ENCODE measurements at regions not wholly inside any gene's neighbourhood (a gene's known extent, or its start where the extent isn't known, plus 50 kb on each side); places are given as distances from the start of the nearest gene placed in this dataset.

GRCh38 chr6:142683714-142684141 lies 261.2 kb downstream of the HIVEP2 start:
- DNase-seq, result no peak

DNA sequence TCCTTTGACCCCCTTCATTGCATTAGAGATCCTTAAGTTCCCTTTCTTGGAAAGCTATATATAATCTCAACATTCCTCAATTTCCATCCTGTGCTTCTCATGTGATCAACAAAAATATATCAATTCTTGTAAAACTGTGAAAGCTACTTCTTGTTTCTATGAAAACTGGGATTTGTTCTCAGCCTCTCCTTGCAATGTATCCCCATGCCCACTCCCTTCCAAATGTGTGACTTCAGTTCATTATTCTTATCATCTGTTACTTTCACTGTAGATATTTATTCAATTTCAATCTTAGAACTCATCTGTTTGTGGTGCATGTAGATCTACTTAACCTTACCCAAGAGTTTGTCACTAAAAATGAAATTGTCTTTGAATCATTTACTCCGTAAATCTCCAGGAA lies 260.6 kb downstream of the HIVEP2 start:
- DNase-seq, result no peak

DNA sequence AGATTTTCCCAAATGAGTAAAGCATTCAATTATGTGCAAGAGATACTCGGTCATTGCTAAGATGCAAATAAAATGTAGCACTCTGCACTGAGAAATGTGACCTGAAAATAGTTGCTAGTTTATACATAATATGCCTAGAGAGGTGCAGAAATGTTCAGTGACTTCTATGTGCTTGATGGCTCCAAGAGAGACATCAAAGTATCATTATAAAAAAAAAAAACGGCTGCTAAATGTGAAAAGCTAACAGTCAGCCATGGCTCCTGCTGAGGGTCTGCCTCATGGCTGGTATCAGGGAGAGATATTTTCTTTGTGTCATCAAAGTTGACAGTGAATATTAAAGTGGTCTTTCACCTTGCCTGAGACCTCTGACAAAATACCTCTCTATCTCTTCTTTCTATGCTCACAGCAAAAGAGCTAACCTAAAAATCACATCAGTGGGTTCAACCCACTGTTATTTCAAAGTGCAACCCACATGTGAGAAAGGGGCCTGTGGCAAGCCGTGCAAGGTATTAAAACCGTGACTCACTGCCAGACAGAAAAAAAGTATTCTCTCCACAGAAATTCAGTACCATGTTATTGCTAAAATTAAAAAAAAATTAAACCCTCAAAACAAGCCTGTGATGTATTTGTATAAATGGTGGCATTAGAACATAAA lies 259.0 kb downstream of the HIVEP2 start:
- DNase-seq, result no peak

DNA sequence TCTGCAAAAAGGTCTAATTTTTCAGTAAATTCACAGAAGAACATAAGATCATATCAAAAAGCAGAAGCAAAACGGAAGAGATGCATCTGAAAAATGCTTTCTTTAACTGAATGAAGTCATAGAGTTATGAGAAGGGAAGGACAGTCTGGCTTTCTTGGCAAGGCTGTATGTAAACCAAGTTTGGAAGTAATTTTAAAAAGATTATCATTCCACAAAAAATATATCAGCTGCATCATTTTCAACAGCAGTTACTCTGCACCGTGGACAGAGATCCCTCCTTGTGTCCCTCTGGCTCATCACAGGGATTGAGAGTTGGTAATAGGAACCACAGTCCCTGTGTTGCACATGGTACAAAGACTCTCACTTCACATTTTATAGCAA lies 258.5 kb downstream of the HIVEP2 start:
- no peak for DNase-seq

DNA sequence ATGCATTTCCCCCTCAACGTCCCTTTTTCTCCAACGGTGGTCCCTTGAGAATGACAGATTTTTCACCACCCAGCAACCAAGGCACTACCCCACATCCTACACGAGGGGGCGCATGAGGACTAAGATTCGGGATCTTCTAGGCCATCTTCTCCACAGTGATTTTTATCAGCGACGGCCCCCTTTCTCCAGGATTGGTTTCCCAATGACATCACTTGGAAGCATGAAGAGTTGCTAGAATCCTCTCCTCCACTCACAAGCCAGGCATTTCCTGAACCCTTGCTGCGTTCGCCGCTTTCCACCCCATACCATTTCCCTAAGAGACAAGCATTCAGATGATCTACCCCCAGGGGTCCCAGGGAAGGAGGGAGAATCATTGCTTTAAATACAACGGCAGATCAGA lies 252.0 kb downstream of the HIVEP2 start:
- DNase-seq, result peak; percentile 60

- DNase-seq, result no peak
Observed at GRCh38 chr6:142693441-142693840, 251.5 kb downstream of the HIVEP2 start.

DNA sequence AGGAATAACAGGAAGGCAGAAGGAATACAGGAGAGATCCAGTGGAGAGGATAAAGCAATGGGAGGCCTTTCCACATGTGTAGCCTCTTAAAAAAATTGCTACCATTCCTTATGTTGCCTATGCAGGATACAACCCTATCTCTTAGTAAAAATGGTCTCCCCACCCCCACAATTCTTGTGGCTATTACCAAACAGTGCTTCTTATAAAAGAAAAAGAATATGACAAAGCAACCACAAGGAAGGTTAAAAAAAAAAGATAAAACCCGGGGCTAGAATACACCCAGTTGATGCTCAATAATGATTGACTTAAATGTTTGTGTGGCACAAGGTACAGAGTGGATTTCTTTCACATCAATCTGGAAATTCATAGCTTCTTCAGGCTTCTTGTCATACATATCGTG lies 250.9 kb downstream of the HIVEP2 start:
- no peak for DNase-seq

- DNase-seq, result no peak
Observed at GRCh38 chr6:142695016-142695415, 250.0 kb downstream of the HIVEP2 start.

DNA sequence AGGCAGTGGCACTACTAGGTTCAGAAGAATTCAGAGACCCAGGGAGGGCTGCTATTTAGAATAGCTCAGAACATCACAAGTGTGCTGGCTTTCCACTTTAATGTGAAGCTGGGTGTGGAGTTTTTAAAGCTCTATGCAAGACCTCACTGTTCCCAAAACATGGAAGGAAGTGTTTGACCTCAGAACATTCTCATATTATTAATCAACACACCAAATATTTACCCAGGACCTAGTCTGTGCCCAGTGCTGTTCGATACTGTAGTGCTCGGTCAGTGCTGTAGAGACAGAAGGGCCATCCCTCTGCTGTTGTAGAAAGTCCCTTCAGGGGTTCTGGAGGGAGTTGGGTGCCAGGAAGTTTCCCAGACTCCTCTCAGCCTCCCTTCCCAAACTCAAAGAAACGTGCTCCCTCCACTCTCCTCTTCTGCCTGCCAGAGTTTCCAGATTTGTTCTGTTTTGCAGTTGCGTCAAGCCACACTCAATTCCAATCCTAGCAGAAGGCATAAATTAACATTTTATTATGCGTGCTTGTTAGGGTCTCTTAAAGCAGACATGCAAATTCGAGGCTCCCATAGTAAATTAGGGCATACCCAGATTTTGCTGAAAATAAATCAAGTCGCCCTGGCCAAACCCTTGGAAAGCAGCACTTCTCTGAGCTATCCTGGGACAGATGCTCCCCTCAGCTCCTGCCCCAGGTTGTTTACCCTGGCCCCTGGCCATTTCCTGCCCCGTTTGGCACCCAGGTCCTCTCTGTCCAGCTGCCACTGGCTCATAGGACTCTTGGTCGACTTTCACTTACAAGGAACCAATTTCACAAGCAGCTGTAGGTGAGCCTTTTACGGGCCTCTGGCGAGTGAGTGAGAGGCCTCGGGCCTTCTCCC lies 248.6 kb downstream of the HIVEP2 start:
- peak; percentile 46 for DNase-seq

GRCh38 chr6:142697001-142697335 lies 248.0 kb downstream of the HIVEP2 start:
- DNase-seq, result no peak

DNA sequence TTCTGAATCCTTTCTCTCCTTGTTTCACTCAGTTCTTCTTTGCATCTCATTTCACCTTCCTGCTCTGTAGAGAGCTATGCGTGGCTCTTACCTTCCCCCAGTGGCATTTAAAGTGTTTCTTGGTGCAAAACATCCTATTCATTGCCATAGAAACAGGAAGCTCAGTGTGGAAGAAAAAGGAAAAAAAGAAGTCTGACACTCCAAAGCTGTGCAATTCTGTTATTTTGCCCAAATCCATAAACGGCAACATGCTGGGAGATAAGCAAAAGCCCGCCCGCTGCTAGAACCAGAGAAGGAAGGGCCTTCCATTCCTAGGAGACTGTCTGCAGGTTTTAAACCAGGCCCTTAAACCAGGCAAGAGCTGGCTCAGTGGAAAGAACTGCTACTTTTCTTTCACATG lies 247.1 kb downstream of the HIVEP2 start:
- DNase-seq, result no peak

DNA sequence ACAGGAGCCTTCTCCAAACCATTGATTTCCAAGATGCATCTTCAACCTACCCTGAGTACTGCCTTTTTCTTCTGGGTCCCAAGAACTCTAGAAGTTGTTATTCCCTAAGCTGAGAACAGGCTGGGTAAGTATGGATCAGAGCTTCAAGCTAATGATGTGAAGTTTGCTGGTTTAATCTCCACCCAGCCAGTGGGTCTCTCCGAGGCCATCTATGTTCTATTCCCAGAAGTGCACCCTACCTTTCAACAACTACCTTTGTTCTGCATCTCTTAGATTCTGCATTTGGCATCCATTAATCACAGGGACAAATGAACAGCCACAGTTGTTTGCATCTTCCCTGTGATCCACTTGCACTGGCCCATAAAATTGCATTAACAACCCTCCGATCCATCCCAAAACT lies 246.2 kb downstream of the HIVEP2 start:
- DNase-seq, result no peak

GRCh38 chr6:142699391-142699790 lies 245.6 kb downstream of the HIVEP2 start:
- no peak for DNase-seq

DNA sequence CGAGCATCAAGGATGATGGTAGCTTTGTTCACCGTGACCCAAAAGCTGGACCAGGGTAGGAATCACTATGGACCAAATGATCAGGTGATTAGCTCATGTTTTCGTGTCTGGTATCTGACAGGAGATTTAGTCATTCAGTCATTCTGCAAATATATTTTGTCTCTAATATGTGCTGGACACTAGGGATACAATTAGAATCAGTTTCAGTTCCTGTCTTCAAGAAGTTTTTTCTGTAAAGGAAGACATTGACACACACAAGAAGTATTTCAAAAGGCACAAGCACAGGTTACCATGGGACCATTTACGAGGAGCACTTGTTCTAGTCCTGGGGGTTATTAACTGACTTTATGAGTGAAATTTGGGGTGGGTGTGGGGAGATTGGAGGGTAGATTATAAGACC lies 244.9 kb downstream of the HIVEP2 start:
- no peak for DNase-seq

- DNase-seq, result no peak
Observed at GRCh38 chr6:142700671-142701312, 244.2 kb downstream of the HIVEP2 start.
